ENCODE measurements at regions not wholly inside any gene's neighbourhood (a gene's known extent, or its start where the extent isn't known, plus 50 kb on each side); places are given as distances from the start of the nearest gene placed in this dataset.

DNA sequence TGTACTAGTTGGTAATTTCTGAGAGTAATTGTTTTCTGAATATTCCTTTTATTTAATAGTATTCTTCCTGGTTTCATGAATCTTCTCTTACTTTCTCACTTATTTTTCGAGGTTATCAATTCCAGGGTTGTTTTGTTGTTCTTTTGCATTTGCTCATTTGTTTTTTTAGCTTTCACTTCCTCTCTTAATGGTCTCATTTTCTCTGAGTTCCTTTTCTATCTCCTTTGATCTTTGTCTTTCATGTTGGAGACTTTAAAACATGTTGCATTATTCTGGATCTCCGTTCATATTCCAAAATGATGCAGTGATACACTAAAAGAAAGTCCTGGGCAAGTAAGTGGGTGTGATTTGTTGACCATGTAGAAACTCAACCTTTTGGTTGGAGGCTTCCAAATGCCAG, 345.3 kb upstream of the SLC35B3 start:
- no peaks in the 10 kb centered on the region for H3K9me3 ChIP-seq (ENCODE audit: control insufficient read depth, insufficient read depth, low read depth, low read length)
- no peak overlapping the region for H3K27ac ChIP-seq (ENCODE audit: low read length)
- in situ Hi-C loops (cut with HindIII; ENCODE audit: low pct_unique_long_range_greater_than_20kb, low sequenced_read_pairs) = no loop called here
- ATAC-seq (no peak), DNase-seq (ENCODE audit: low read depth, low spot score) (no peak)
- H3K4me3 ChIP-seq (ENCODE audit: low read depth in 2 of 2, low read length in 2 of 2) = no peak overlapping the region
- H3K27me3 ChIP-seq (ENCODE audit: control insufficient read depth, insufficient read depth, low read length) = no peaks in the 10 kb centered on the region; the same call in 1 of the 2 replicates
- ChIA-PET POLR2A (no interaction called here), CTCF (no interaction called here)
- no peaks in the 10 kb centered on the region for H3K36me3 ChIP-seq (ENCODE audit: control insufficient read depth, insufficient read depth, low read length)
- BruUV-seq (replicated peaks) = no TSS peak
- TF ChIP-seq, protein P1, sequence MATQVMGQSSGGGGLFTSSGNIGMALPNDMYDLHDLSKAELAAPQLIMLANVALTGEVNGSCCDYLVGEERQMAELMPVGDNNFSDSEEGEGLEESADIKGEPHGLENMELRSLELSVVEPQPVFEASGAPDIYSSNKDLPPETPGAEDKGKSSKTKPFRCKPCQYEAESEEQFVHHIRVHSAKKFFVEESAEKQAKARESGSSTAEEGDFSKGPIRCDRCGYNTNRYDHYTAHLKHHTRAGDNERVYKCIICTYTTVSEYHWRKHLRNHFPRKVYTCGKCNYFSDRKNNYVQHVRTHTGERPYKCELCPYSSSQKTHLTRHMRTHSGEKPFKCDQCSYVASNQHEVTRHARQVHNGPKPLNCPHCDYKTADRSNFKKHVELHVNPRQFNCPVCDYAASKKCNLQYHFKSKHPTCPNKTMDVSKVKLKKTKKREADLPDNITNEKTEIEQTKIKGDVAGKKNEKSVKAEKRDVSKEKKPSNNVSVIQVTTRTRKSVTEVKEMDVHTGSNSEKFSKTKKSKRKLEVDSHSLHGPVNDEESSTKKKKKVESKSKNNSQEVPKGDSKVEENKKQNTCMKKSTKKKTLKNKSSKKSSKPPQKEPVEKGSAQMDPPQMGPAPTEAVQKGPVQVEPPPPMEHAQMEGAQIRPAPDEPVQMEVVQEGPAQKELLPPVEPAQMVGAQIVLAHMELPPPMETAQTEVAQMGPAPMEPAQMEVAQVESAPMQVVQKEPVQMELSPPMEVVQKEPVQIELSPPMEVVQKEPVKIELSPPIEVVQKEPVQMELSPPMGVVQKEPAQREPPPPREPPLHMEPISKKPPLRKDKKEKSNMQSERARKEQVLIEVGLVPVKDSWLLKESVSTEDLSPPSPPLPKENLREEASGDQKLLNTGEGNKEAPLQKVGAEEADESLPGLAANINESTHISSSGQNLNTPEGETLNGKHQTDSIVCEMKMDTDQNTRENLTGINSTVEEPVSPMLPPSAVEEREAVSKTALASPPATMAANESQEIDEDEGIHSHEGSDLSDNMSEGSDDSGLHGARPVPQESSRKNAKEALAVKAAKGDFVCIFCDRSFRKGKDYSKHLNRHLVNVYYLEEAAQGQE (IDR thresholded peaks at IDR 0.05; ENCODE audit: insufficient read depth in 1 of 2, low read depth in 2 of 2, low read length in 1 of 2) = no peak
- no peak for TF ChIP-seq TCF7L2 (IDR thresholded peaks at IDR 0.05; ENCODE audit: low read depth, low read length)
- H3K4me1 ChIP-seq (ENCODE audit: control insufficient read depth, insufficient read depth, low read length) = no peaks in the 10 kb centered on the region
- intact Hi-C loops (cut with micrococcal nuclease; ENCODE audit: unreplicated experiment) = no loop called here

- in situ Hi-C loops (cut with HindIII; ENCODE audit: low pct_unique_long_range_greater_than_20kb, low sequenced_read_pairs) = no loop called here
- H3K4me3 ChIP-seq (ENCODE audit: low read depth in 2 of 2, low read length in 2 of 2) = no peak overlapping the region
- ChIA-PET CTCF (no interaction called here), POLR2A (no interaction called here)
- H3K9me3 ChIP-seq (ENCODE audit: control insufficient read depth, insufficient read depth, low read depth, low read length) = no peaks in the 10 kb centered on the region
- DNase-seq (ENCODE audit: low read depth, low spot score) = no peak
- TF ChIP-seq TCF7L2 (IDR thresholded peaks at IDR 0.05; ENCODE audit: low read depth, low read length) (no peak), SIN3A (IDR thresholded peaks at IDR 0.05; ENCODE audit: borderline replicate concordance, insufficient read depth, low read depth, low read length) (no peak), POLR2AphosphoS5 (IDR thresholded peaks at IDR 0.05; ENCODE audit: low read depth, low read length) (no peak)
- TF ChIP-seq, protein P1 (IDR thresholded peaks at IDR 0.05; ENCODE audit: insufficient read depth in 1 of 2, low read depth in 2 of 2, low read length in 1 of 2) = no peak
- TF ChIP-seq, protein P2, sequence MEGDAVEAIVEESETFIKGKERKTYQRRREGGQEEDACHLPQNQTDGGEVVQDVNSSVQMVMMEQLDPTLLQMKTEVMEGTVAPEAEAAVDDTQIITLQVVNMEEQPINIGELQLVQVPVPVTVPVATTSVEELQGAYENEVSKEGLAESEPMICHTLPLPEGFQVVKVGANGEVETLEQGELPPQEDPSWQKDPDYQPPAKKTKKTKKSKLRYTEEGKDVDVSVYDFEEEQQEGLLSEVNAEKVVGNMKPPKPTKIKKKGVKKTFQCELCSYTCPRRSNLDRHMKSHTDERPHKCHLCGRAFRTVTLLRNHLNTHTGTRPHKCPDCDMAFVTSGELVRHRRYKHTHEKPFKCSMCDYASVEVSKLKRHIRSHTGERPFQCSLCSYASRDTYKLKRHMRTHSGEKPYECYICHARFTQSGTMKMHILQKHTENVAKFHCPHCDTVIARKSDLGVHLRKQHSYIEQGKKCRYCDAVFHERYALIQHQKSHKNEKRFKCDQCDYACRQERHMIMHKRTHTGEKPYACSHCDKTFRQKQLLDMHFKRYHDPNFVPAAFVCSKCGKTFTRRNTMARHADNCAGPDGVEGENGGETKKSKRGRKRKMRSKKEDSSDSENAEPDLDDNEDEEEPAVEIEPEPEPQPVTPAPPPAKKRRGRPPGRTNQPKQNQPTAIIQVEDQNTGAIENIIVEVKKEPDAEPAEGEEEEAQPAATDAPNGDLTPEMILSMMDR (IDR thresholded peaks at IDR 0.05) = no peak
- H3K27me3 ChIP-seq (ENCODE audit: control insufficient read depth, insufficient read depth, low read length) = no peaks in the 10 kb centered on the region
- intact Hi-C loops (cut with micrococcal nuclease; ENCODE audit: unreplicated experiment) = no loop called here
- no peak overlapping the region for H3K27ac ChIP-seq (ENCODE audit: low read length)
- H3K4me1 ChIP-seq (ENCODE audit: control insufficient read depth, insufficient read depth, low read length) = no peaks in the 10 kb centered on the region
- no TSS peak for BruUV-seq (replicated peaks)
- H3K36me3 ChIP-seq (ENCODE audit: control insufficient read depth, insufficient read depth, low read length) = no peaks in the 10 kb centered on the region
- ATAC-seq = no peak
Observed at GRCh38 chr6:8764733-8765132, 329.4 kb upstream of the SLC35B3 start.

All from Panc1 (cell line).